Dermis blood vessel endothelial cell (primary cell): ENCODE measurements at regions not wholly inside any gene's neighbourhood (a gene's known extent, or its start where the extent isn't known, plus 50 kb on each side); places are given as distances from the start of the nearest gene placed in this dataset.
"Not testable (repeated sequence)": the region's sequence is repeated elsewhere in the genome, so short reads cannot be mapped to it uniquely, and the experiment has no call there.

Experiments used
- DNase-seq: peaks from one replicate; pipeline ENCODE4 v3.0.0; 2010

DNA sequence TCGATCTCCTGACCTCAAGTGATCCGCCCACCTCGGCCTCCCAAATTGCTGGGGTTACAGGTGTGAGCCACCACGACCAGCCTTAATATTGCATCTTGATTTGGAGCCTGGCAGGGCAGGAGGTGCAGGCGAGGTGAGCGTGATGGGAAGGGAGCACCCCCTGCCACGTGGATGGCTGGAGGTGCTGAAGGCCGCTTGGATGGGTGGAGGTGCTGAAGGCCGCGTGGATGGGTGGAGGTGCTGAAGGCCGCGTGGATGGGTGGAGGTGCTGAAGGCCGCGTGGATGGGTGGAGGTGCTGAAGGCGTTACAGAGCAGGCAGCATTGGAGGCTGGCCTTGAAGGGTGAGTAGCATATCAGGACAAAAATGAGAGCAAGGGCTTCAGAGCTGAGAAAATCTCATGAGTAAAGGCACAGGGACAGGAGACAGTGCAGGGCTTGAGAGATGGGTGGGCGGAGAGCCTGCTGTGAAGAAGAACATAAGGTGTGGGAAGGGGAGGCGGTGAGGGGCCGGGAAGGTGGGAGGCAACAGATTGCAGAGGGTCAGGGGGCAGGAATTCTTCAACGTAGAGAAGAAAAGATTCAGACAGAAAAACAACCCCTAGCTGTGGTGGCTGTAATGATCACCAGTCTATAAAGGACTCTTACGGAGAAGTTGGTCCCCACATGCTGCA, 101.7 kb upstream of the SEC14L1 start:
- no peak for DNase-seq

GRCh38 chr17:77042476-77043231, 98.1 kb upstream of the SEC14L1 start:
- DNase-seq = no peak

DNA sequence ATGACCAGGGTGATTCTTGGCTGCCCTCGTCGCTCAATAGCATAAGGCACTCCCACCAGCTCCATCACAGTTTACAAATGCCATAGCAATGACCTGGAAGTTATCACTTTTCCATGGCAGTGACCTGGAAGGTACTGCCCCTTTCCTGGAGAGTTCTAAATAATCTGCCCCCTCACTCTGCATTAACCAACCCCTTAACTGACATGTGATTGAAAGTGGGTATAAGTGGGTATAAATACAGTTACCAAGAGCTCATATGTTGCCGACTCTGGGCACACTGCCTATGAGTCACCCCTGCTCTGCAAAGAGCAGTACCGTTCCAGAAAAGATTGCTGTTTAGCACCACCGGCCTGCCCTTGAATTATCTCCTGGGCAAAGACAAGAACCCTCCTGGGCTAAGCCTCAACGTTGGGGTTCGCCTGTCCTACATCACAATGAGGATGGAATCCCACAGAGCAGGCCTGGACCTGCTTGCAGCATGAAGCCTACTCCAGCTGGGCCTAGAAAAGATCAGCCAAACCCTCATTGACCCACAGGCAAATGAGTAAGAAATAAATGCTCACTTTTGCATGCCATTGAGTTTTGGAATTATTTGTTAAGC, 95.2 kb upstream of the SEC14L1 start:
- no peak for DNase-seq

DNA sequence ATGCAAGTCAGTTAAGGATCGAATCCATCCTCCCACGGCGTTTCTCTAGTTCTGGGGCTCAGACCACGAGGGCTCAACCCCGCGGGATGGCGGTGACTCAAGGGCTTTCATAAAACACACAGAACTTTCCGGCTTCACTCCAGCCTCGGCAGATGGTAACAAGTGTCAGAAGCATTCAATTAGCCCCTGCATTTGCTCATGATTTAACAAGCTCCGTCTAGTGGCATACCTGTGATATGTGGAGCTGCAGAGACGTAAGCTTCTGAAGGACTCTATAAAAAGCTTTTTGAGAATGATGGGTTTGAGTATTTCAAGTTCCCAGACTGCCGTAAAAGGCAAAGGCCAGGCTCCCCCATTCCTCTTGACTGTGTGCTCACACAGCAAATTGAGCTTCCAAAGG, 91.3 kb upstream of the SEC14L1 start:
- no peak for DNase-seq

DNA sequence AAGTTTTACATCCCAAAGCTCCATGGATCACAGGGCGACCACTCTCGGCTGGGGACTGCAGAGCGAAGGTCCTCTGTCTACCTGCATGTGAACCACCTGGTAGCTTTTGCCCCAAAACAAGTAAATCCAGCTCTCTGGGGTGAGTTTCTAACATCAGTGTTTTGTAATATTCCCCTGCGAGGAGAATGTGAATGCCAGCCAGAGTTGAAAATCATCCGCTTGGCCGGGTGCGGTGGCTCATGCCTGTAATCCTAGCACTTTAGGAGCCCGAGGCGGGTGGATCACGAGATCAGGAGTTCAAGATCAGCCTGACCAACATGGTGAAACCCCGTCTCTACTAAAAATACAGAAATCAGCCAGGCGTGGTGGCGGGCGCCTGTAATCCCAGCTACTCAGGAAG, 89.9 kb upstream of the SEC14L1 start:
- not testable (repeated sequence) for DNase-seq

GRCh38 chr17:77054936-77055335, 85.8 kb upstream of the SEC14L1 start:
- DNase-seq = no peak

GRCh38 chr17:77055453-77055852, 85.3 kb upstream of the SEC14L1 start:
- no peak for DNase-seq

GRCh38 chr17:77058016-77058415, 82.8 kb upstream of the SEC14L1 start:
- no peak for DNase-seq

DNA sequence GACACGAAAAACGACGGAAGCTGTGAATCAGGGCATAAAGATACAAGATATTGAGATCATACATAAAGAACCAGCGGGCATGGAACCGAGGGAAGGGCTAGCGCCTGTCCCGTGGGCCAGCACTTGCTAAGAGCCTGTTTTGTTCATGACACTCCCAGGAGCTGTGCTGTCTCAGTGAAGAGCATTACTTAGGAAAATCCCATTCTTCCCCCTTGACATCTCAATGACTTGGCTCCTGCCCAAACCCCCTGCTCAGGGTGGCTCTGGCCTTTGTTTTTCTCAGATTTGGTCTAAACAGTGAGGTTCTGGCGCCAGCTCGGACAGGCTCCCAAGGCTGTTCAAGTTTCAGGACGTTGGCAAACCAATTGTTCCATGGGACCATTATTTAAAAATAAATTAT, 79.1 kb upstream of the SEC14L1 start:
- DNase-seq = peak; percentile 8

DNA sequence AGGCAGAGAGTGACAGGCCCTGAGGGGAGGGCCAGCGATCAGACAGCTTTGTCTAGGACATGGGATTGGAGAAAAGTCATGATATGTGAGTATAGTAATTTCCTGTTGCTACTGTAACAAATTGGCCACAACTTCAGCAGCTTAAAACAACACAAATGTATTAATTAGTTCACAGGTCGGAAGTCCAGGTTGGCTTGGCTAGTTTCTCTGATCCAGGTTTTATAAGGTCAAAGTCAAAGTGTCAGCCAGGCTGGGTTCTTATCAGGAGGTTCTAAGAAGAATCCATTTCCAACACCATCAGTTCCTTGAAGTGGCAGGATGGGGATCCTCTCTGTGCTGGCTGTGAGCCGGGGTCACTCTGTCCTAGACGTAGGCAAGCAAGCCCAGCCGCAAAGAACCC, 76.2 kb upstream of the SEC14L1 start:
- no peak for DNase-seq

DNA sequence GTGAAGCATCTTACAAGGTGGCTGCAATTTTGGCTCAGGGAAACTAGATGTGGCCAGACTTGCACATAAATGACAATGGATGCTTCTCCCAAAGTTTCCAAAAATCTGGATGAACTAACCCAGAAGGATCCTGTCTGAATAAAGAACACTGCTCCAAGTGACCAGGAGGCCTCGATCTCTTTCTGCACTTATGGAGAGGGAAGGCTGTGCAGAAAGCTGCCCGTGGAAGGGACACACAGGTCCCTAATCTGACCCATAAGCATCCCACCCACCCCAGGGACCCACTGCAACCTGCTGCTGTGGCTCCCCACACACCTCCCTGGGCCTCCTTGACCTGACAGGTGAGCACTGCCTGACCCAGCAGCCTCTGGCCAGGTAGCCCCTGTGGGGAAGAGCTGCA, 74.6 kb upstream of the SEC14L1 start:
- DNase-seq = no peak

DNA sequence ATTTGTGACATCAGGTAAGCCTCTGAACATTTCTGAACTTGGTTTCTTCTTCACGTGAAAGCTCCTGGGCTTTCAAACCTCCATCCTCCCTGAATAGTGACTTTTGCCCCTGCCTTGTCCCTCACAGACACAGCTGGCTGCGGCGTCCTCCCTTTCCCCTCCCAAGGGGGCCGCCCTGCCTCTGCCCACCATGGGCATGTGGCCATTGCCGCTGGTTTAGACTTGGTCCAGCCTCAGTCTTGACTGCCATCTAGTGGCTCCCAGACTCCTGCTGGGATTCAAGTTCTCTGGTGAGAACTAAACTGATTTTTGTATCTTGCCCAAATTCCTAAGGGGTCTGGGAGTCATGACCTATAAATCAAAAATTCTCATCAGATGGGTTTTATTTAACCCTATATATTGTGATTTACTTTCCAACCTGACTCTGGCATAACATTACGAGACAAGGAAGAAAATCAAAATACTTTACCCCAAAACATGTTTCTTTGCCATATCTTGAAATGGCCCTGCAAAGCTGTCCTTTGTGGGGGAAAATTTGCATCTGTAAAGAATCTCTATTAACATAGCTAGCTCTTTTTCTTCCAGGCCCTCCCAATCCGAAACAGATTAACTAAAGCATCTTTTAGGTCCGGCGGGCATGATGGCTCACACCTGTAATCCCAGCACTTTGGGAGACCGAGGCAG, 73.9 kb upstream of the SEC14L1 start:
- DNase-seq = peak; percentile 77

GRCh38 chr17:77068915-77069314, 71.9 kb upstream of the SEC14L1 start:
- DNase-seq = no peak

- no peak for DNase-seq
Measured at GRCh38 chr17:77070888-77071279, 69.9 kb upstream of the SEC14L1 start.

DNA sequence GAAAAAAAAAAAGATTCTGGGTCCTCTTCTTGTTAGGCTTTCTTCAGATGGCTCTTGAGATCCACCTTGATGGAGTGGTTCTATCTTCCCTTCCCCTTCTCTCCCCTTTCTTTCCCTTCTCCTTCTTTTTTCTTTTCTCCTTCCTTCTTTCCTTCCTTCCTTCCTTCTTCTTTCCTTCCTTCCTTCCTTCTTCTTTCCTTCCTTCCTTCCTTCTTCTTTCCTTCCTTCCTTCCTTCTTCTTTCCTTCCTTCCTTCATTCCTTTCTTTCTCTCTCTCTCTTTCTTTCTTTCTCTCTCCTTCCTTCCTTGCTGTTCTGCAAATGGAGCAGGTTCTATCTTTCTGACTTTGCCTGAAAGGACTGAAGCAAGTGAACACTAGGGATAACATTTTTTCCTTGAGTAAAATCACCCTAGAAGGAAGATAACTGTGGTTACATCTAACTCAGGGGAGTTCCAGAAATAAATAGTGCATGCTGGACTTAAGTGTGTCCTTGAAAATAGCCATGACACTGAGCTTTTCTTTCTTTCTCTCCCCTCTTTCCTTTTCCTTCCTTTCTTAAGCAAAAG, 68.8 kb upstream of the SEC14L1 start:
- DNase-seq = no peak

GRCh38 chr17:77072670-77073069, 68.1 kb upstream of the SEC14L1 start:
- no peak for DNase-seq

DNA sequence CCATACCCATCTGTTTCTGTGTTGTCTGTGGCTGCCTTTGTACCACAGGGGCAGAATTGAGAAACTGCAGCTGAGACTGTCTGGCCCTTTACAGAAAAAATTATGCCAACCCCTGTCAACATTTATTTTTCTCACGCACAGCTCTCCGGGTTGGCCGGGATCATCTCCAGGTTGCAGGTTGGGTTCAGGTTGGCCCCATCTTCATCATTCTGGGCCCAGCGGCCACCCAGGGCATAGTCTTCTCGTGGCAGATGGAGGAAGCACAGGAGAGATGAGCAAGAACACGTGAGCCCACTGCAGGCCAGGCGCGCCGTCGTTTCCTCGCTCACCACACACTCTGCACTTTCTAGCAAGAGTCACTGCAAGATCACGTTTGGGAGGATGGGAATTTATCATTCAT, 66.1 kb upstream of the SEC14L1 start:
- no peak for DNase-seq

- no peak for DNase-seq
Measured at GRCh38 chr17:77076124-77076830, 64.5 kb upstream of the SEC14L1 start.

DNA sequence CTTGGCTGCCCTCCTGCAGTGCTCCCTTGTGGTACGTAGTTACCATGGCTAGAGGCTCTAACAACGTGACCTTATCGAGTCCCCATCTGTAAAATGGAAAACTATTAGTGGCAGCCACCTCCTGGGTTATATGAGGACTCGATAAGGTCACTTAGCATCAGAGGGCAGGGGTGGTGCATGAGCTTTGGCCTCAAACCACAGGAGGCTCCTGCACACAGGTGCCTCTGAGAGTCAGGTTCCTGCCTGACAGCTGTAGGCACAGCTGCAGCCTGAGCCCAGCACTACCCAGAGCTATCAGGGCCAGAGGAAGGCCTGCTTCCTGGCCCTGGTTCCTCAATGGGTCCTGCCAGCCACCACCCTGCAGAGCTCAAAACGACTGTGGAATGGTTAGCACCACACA, 57.2 kb upstream of the SEC14L1 start:
- no peak for DNase-seq

DNA sequence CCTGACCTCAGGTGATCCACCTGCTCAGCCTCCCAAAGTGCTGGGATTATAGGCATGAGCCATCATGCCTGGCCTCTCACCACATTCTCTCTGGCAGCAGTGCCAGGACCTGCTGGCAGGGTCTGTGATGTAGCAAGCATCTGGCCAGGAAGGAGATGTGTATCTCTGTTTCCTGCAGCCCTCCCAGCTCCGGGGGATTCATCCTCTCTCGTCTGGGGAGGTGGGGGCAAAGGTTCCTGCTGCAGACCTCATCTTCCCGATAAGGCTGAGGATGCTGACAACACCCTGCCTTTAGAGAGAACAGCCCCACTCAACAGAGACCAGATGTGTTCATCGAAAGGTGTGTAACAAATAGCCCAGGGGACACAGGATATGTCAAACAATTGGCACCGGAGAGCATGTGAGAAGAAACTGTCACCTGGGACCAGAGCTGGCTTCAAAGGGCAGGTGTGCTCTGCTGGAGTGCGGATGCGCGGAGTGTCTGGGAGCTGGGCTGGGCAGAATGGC, 54.8 kb upstream of the SEC14L1 start:
- DNase-seq = peak; percentile 67

- DNase-seq = peak; percentile 90
Measured at GRCh38 chr17:77086433-77087010, 54.2 kb upstream of the SEC14L1 start.
